Peyer's patch (tissue), 4 donors: ENCODE measurements at regions not wholly inside any gene's neighbourhood (a gene's known extent, or its start where the extent isn't known, plus 50 kb on each side); places are given as distances from the start of the nearest gene placed in this dataset.

Experiments
- POLR2A ChIP-seq, 2 donors: fragments of 450-650 bp; IDR thresholded peaks; one replicate each; pipeline ENCODE4 v1.5.1; 2017; ENCODE audit warnings: antibody characterized with exemption in 2 of 2, mild to moderate bottlenecking in 2 of 2, moderate library complexity in 2 of 2
- TF ChIP-seq, protein P1 (sequence below), 6 experiments: fragments of 450-650 bp in 4 of 6; fragments of 200-600 bp in 2 of 6; sonication (generic) in 1 of 6; IDR thresholded peaks; one replicate each; pipeline ENCODE4 v1.5.1; 2017 to 2019; ENCODE audit warnings: antibody characterized with exemption in 6 of 6, mild to moderate bottlenecking in 3 of 6, moderate library complexity in 1 of 6

DNA sequence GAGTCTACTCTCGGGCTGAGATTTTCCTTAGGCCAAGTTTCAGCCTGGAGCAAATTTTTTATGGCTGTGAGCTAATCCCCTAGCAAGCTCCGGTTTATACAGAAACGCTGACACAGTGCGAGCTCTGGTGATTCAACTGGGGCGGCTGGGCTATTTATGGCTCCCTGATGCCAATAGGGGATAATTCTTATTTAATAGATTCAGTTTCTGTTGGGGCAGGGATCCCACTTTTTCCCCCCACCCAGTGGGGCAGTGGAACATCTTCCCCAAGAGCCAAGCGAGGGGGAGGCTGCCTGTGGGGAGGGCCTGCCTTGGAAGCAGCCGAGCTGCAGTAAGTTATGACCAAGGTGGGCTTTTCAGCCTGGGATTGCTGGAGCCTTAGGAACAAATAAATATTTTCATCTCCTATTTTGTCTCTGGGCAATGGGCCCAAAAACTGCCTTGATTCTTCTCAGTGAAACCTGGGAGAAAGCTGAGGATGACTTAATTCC lies 129.1 kb downstream of the MACROH2A1 start:
- TF ChIP-seq, protein P1, sequence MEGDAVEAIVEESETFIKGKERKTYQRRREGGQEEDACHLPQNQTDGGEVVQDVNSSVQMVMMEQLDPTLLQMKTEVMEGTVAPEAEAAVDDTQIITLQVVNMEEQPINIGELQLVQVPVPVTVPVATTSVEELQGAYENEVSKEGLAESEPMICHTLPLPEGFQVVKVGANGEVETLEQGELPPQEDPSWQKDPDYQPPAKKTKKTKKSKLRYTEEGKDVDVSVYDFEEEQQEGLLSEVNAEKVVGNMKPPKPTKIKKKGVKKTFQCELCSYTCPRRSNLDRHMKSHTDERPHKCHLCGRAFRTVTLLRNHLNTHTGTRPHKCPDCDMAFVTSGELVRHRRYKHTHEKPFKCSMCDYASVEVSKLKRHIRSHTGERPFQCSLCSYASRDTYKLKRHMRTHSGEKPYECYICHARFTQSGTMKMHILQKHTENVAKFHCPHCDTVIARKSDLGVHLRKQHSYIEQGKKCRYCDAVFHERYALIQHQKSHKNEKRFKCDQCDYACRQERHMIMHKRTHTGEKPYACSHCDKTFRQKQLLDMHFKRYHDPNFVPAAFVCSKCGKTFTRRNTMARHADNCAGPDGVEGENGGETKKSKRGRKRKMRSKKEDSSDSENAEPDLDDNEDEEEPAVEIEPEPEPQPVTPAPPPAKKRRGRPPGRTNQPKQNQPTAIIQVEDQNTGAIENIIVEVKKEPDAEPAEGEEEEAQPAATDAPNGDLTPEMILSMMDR (IDR thresholded peaks at IDR 0.05), result no peak
- TF ChIP-seq POLR2A (IDR thresholded peaks at IDR 0.05), result no peak
